SU-DHL-6 (cell line): ENCODE measurements at regions not wholly inside any gene's neighbourhood (a gene's known extent, or its start where the extent isn't known, plus 50 kb on each side); places are given as distances from the start of the nearest gene placed in this dataset.

Source experiments
- CTCF ChIP-seq: fragments of 200-600 bp; sonication (generic); IDR thresholded peaks from one replicate; pipeline ENCODE4 v1.5.1; 2017; ENCODE audit warnings: antibody characterized with exemption, mild to moderate bottlenecking, low read length, moderate library complexity; ENCODE audit not compliant: insufficient read depth, poor library complexity, severe bottlenecking
- EZH2phosphoT487 ChIP-seq: fragments of 200-600 bp; sonication (generic), shearing (Covaris generic); conservative IDR thresholded peaks from 2 replicates; pipeline ENCODE4 v1.6.1; 2018; ENCODE audit warnings: mild to moderate bottlenecking, antibody characterized with exemption, low read length, moderate library complexity, mixed read lengths

DNA sequence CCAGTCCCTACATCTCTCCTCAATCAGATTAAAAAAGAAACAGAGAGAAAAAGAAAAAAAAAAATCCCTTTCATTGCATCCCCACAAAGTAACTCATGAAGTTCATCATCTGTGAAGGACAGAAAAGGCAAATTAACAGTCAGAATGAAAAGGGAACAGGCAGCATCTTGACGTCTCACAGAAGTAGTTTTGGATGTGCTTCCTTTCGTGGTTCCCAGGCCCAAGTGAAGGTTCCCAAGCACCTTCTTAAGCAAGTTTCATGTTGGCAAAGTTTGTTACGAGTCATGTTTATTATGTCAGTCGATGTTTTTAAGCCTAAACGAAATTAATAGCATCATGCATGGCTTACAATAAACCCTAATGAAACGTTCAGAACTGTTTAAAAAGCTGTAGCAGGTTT is 475.2 kb downstream of the SETD4 start:
- TF ChIP-seq CTCF (no peak), EZH2phosphoT487 (no peak)
